ENCODE measurements at regions not wholly inside any gene's neighbourhood (a gene's known extent, or its start where the extent isn't known, plus 50 kb on each side); places are given as distances from the start of the nearest gene placed in this dataset.

DNA sequence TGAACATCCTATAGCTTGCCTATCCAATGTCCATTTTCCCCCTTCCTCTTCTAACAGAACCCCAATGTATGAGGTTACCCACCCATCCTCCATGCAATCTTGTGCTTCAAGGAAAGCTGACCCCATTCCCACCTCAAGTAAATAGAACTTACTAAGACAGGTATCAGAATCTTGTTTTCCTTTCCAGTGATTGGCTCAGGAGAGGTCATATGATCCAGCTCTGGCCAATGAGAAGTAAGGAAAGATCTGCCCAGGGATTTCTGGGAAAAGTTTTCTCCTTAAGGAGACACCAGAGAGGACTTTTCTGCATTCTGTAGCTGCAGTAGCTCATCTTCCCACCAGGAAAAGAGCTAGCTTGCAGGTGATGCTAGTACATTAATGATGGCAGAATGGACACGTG lies 341.8 kb upstream of the ZFP64 start:
- TF ChIP-seq, protein P1, sequence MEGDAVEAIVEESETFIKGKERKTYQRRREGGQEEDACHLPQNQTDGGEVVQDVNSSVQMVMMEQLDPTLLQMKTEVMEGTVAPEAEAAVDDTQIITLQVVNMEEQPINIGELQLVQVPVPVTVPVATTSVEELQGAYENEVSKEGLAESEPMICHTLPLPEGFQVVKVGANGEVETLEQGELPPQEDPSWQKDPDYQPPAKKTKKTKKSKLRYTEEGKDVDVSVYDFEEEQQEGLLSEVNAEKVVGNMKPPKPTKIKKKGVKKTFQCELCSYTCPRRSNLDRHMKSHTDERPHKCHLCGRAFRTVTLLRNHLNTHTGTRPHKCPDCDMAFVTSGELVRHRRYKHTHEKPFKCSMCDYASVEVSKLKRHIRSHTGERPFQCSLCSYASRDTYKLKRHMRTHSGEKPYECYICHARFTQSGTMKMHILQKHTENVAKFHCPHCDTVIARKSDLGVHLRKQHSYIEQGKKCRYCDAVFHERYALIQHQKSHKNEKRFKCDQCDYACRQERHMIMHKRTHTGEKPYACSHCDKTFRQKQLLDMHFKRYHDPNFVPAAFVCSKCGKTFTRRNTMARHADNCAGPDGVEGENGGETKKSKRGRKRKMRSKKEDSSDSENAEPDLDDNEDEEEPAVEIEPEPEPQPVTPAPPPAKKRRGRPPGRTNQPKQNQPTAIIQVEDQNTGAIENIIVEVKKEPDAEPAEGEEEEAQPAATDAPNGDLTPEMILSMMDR (IDR thresholded peaks at IDR 0.05) = no peak
- no peak for TF ChIP-seq POLR2A (IDR thresholded peaks at IDR 0.05)

All from tibial nerve (tissue), 3 donors.